ENCODE measurements at regions not wholly inside any gene's neighbourhood (a gene's known extent, or its start where the extent isn't known, plus 50 kb on each side); places are given as distances from the start of the nearest gene placed in this dataset.

GRCh38 chr1:87743256-87743655 lies 414.6 kb downstream of the LMO4 start:
- H3K9ac ChIP-seq (ENCODE audit: low read depth in 1 of 3, low read length in 3 of 3): no peak overlapping the region
- H3K4me1 ChIP-seq (ENCODE audit: control insufficient read depth in 3 of 3, insufficient read depth in 3 of 3, low read length in 3 of 3): no peaks in the 10 kb centered on the region
- H3K9me3 ChIP-seq (ENCODE audit: control insufficient read depth in 3 of 3, low read length in 3 of 3): peaks cover 0 to 2% (median 0%) of the 10 kb centered on the region in 3 donors
- H3K27me3 ChIP-seq (ENCODE audit: control insufficient read depth in 3 of 3, insufficient read depth in 3 of 3, low read length in 3 of 3): no peaks in the 10 kb centered on the region
- no peaks in the 10 kb centered on the region for H3K36me3 ChIP-seq (ENCODE audit: control insufficient read depth in 3 of 3, insufficient read depth in 3 of 3, low read length in 3 of 3)
- H3K27ac ChIP-seq (ENCODE audit: low read depth, low read length): no peak overlapping the region
- H3K4me3 ChIP-seq (ENCODE audit: low read length in 3 of 3): no peak overlapping the region

- no peak overlapping the region for H3K27ac ChIP-seq (ENCODE audit: low read depth, low read length)
- no peaks in the 10 kb centered on the region for H3K36me3 ChIP-seq (ENCODE audit: control insufficient read depth in 3 of 3, insufficient read depth in 3 of 3, low read length in 3 of 3)
- H3K9ac ChIP-seq (ENCODE audit: low read depth in 1 of 3, low read length in 3 of 3): no peak overlapping the region
- H3K9me3 ChIP-seq (ENCODE audit: control insufficient read depth in 3 of 3, low read length in 3 of 3): peaks cover 0 to 2% (median 0%) of the 10 kb centered on the region in 3 donors
- H3K4me3 ChIP-seq (ENCODE audit: low read length in 3 of 3): no peak overlapping the region
- H3K4me1 ChIP-seq (ENCODE audit: control insufficient read depth in 3 of 3, insufficient read depth in 3 of 3, low read length in 3 of 3): no peaks in the 10 kb centered on the region
- H3K27me3 ChIP-seq (ENCODE audit: control insufficient read depth in 3 of 3, insufficient read depth in 3 of 3, low read length in 3 of 3): no peaks in the 10 kb centered on the region
These were observed 415.4 kb downstream of the LMO4 start for GRCh38 chr1:87744056-87744455.

- Histone ChIP-seq H3K9me3 (ENCODE audit: control insufficient read depth in 3 of 3, low read length in 3 of 3) (peaks cover 0 to 2% (median 0%) of the 10 kb centered on the region in 3 donors), H3K27me3 (ENCODE audit: control insufficient read depth in 3 of 3, insufficient read depth in 3 of 3, low read length in 3 of 3) (no peaks in the 10 kb centered on the region), H3K4me3 (ENCODE audit: low read length in 3 of 3) (no peak overlapping the region), H3K4me1 (ENCODE audit: control insufficient read depth in 3 of 3, insufficient read depth in 3 of 3, low read length in 3 of 3) (no peaks in the 10 kb centered on the region), H3K9ac (ENCODE audit: low read depth in 1 of 3, low read length in 3 of 3) (no peak overlapping the region), H3K36me3 (ENCODE audit: control insufficient read depth in 3 of 3, insufficient read depth in 3 of 3, low read length in 3 of 3) (no peaks in the 10 kb centered on the region), H3K27ac (ENCODE audit: low read depth, low read length) (no peak overlapping the region)
These were observed 416.1 kb downstream of the LMO4 start for GRCh38 chr1:87744763-87745162.

GRCh38 chr1:87753366-87753765 lies 424.7 kb downstream of the LMO4 start:
- H3K36me3 ChIP-seq (ENCODE audit: control insufficient read depth in 3 of 3, insufficient read depth in 3 of 3, low read length in 3 of 3): no peaks in the 10 kb centered on the region
- H3K9me3 ChIP-seq (ENCODE audit: control insufficient read depth in 3 of 3, low read length in 3 of 3): no peaks in the 10 kb centered on the region
- no peaks in the 10 kb centered on the region for H3K27me3 ChIP-seq (ENCODE audit: control insufficient read depth in 3 of 3, insufficient read depth in 3 of 3, low read length in 3 of 3)
- no peak overlapping the region for H3K27ac ChIP-seq (ENCODE audit: low read depth, low read length)
- H3K9ac ChIP-seq (ENCODE audit: low read depth in 1 of 3, low read length in 3 of 3): no peak overlapping the region
- no peak overlapping the region for H3K4me3 ChIP-seq (ENCODE audit: low read length in 3 of 3)
- H3K4me1 ChIP-seq (ENCODE audit: control insufficient read depth in 3 of 3, insufficient read depth in 3 of 3, low read length in 3 of 3): no peaks in the 10 kb centered on the region

DNA sequence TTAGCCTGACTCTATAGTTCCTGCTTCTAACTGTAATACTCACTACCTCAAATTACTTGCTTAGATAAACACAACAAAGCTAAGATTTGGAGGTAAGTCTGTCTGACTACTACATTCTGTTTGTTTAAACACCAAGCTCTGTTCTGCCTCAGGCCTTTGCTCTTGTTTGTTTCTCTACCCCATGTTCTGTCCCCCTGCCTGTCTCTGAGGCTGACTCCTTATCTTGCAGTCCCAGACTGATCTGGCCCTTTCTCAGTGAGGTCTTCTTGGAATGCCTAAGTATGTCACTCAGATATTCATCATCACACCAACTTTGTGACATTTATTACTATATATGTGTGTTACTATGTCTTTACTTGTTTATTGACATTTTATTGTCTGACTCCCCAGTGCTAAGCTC lies 425.5 kb downstream of the LMO4 start:
- no peaks in the 10 kb centered on the region for H3K36me3 ChIP-seq (ENCODE audit: control insufficient read depth in 3 of 3, insufficient read depth in 3 of 3, low read length in 3 of 3)
- no peak overlapping the region for H3K27ac ChIP-seq (ENCODE audit: low read depth, low read length)
- no peak overlapping the region for H3K9ac ChIP-seq (ENCODE audit: low read depth in 1 of 3, low read length in 3 of 3)
- no peak overlapping the region for H3K4me3 ChIP-seq (ENCODE audit: low read length in 3 of 3)
- no peaks in the 10 kb centered on the region for H3K4me1 ChIP-seq (ENCODE audit: control insufficient read depth in 3 of 3, insufficient read depth in 3 of 3, low read length in 3 of 3)
- no peaks in the 10 kb centered on the region for H3K27me3 ChIP-seq (ENCODE audit: control insufficient read depth in 3 of 3, insufficient read depth in 3 of 3, low read length in 3 of 3)
- H3K9me3 ChIP-seq (ENCODE audit: control insufficient read depth in 3 of 3, low read length in 3 of 3): no peaks in the 10 kb centered on the region

GRCh38 chr1:87757676-87758075 lies 429.0 kb downstream of the LMO4 start:
- no peak overlapping the region for H3K9ac ChIP-seq (ENCODE audit: low read depth in 1 of 3, low read length in 3 of 3)
- no peak overlapping the region for H3K27ac ChIP-seq (ENCODE audit: low read depth, low read length)
- no peaks in the 10 kb centered on the region for H3K9me3 ChIP-seq (ENCODE audit: control insufficient read depth in 3 of 3, low read length in 3 of 3)
- H3K27me3 ChIP-seq (ENCODE audit: control insufficient read depth in 3 of 3, insufficient read depth in 3 of 3, low read length in 3 of 3): no peaks in the 10 kb centered on the region
- H3K36me3 ChIP-seq (ENCODE audit: control insufficient read depth in 3 of 3, insufficient read depth in 3 of 3, low read length in 3 of 3): no peaks in the 10 kb centered on the region
- H3K4me3 ChIP-seq (ENCODE audit: low read length in 3 of 3): no peak overlapping the region
- H3K4me1 ChIP-seq (ENCODE audit: control insufficient read depth in 3 of 3, insufficient read depth in 3 of 3, low read length in 3 of 3): no peaks in the 10 kb centered on the region

GRCh38 chr1:87759421-87760087 lies 430.9 kb downstream of the LMO4 start:
- no peak overlapping the region for H3K27ac ChIP-seq (ENCODE audit: low read depth, low read length)
- H3K4me3 ChIP-seq (ENCODE audit: low read length in 3 of 3): no peak overlapping the region
- no peaks in the 10 kb centered on the region for H3K9me3 ChIP-seq (ENCODE audit: control insufficient read depth in 3 of 3, low read length in 3 of 3)
- H3K36me3 ChIP-seq (ENCODE audit: control insufficient read depth in 3 of 3, insufficient read depth in 3 of 3, low read length in 3 of 3): no peaks in the 10 kb centered on the region
- no peaks in the 10 kb centered on the region for H3K27me3 ChIP-seq (ENCODE audit: control insufficient read depth in 3 of 3, insufficient read depth in 3 of 3, low read length in 3 of 3)
- no peak overlapping the region for H3K9ac ChIP-seq (ENCODE audit: low read depth in 1 of 3, low read length in 3 of 3)
- H3K4me1 ChIP-seq (ENCODE audit: control insufficient read depth in 3 of 3, insufficient read depth in 3 of 3, low read length in 3 of 3): no peaks in the 10 kb centered on the region

GRCh38 chr1:87760155-87760554 lies 431.5 kb downstream of the LMO4 start:
- Histone ChIP-seq H3K4me1 (ENCODE audit: control insufficient read depth in 3 of 3, insufficient read depth in 3 of 3, low read length in 3 of 3) (no peaks in the 10 kb centered on the region), H3K36me3 (ENCODE audit: control insufficient read depth in 3 of 3, insufficient read depth in 3 of 3, low read length in 3 of 3) (no peaks in the 10 kb centered on the region), H3K4me3 (ENCODE audit: low read length in 3 of 3) (no peak overlapping the region)

GRCh38 chr1:87760654-87761053 lies 432.0 kb downstream of the LMO4 start:
- Histone ChIP-seq H3K27me3 (ENCODE audit: control insufficient read depth in 3 of 3, insufficient read depth in 3 of 3, low read length in 3 of 3) (no peaks in the 10 kb centered on the region), H3K4me3 (ENCODE audit: low read length in 3 of 3) (no peak overlapping the region), H3K4me1 (ENCODE audit: control insufficient read depth in 3 of 3, insufficient read depth in 3 of 3, low read length in 3 of 3) (no peaks in the 10 kb centered on the region), H3K36me3 (ENCODE audit: control insufficient read depth in 3 of 3, insufficient read depth in 3 of 3, low read length in 3 of 3) (no peaks in the 10 kb centered on the region), H3K9ac (ENCODE audit: low read depth in 1 of 3, low read length in 3 of 3) (no peak overlapping the region), H3K9me3 (ENCODE audit: control insufficient read depth in 3 of 3, low read length in 3 of 3) (no peaks in the 10 kb centered on the region), H3K27ac (ENCODE audit: low read depth, low read length) (no peak overlapping the region)

More at GRCh38 chr1:87760155-87760554, 431.5 kb downstream of the LMO4 start:
- Histone ChIP-seq H3K27me3 (ENCODE audit: control insufficient read depth in 3 of 3, insufficient read depth in 3 of 3, low read length in 3 of 3) (no peaks in the 10 kb centered on the region), H3K9me3 (ENCODE audit: control insufficient read depth in 3 of 3, low read length in 3 of 3) (no peaks in the 10 kb centered on the region), H3K27ac (ENCODE audit: low read depth, low read length) (no peak overlapping the region), H3K9ac (ENCODE audit: low read depth in 1 of 3, low read length in 3 of 3) (no peak overlapping the region)

- Histone ChIP-seq H3K9me3 (ENCODE audit: control insufficient read depth in 3 of 3, low read length in 3 of 3) (no peaks in the 10 kb centered on the region), H3K27ac (ENCODE audit: low read depth, low read length) (no peak overlapping the region)
These were observed 434.8 kb downstream of the LMO4 start for GRCh38 chr1:87763483-87763882.

More at GRCh38 chr1:87763483-87763882, 434.8 kb downstream of the LMO4 start:
- H3K27me3 ChIP-seq (ENCODE audit: control insufficient read depth in 3 of 3, insufficient read depth in 3 of 3, low read length in 3 of 3): no peaks in the 10 kb centered on the region
- no peak overlapping the region for H3K4me3 ChIP-seq (ENCODE audit: low read length in 3 of 3)
- H3K9ac ChIP-seq (ENCODE audit: low read depth in 1 of 3, low read length in 3 of 3): no peak overlapping the region
- no peaks in the 10 kb centered on the region for H3K36me3 ChIP-seq (ENCODE audit: control insufficient read depth in 3 of 3, insufficient read depth in 3 of 3, low read length in 3 of 3)
- no peaks in the 10 kb centered on the region for H3K4me1 ChIP-seq (ENCODE audit: control insufficient read depth in 3 of 3, insufficient read depth in 3 of 3, low read length in 3 of 3)

Measured in skeletal muscle tissue (tissue), 3 donors.